WERI-Rb-1 (cell line): ENCODE measurements at regions not wholly inside any gene's neighbourhood (a gene's known extent, or its start where the extent isn't known, plus 50 kb on each side); places are given as distances from the start of the nearest gene placed in this dataset.

ENCODE experiments used
- DNase-seq: peaks from one replicate; pipeline ENCODE4 v3.0.0-alpha.2; 2020
- H3K27ac ChIP-seq: fragments of 250-450 bp; sonication (Bioruptor Pico); 2 replicates; pipeline ENCODE4 v1.5.1; 2020; ENCODE audit warnings: mild to moderate bottlenecking, moderate library complexity
- H3K27me3 ChIP-seq: fragments of 250-450 bp; sonication (Bioruptor Pico); 2 replicates; pipeline ENCODE4 v1.5.1; 2021; ENCODE audit warnings: mild to moderate bottlenecking, low read depth, moderate library complexity; ENCODE audit not compliant: insufficient read depth, severe bottlenecking
- H3K36me3 ChIP-seq: fragments of 250-450 bp; sonication (Bioruptor Pico); 2 replicates; pipeline ENCODE4 v1.5.1; 2020; ENCODE audit warnings: mild to moderate bottlenecking, moderate library complexity
- H3K4me3 ChIP-seq: 2 replicates; pipeline ENCODE4 v1.5.1; 2011; ENCODE audit warnings: low read depth, mild to moderate bottlenecking, control low read depth, low read length
- H3K9me3 ChIP-seq: fragments of 250-450 bp; sonication (Bioruptor Pico); 2 replicates; pipeline ENCODE4 v1.5.1; 2021; ENCODE audit warnings: mild to moderate bottlenecking, moderate library complexity; ENCODE audit not compliant: severe bottlenecking
- CTCF ChIP-seq: IDR thresholded peaks from 2 replicates; pipeline ENCODE4 v1.5.1; 2011; ENCODE audit warnings: low read depth, mild to moderate bottlenecking, control low read depth, inconsistent platforms, low read length

- no peak overlapping the region for H3K27ac ChIP-seq
- no peak overlapping the region for H3K4me3 ChIP-seq
- H3K36me3 ChIP-seq, result no peaks in the 10 kb centered on the region
- no peaks in the 10 kb centered on the region for H3K9me3 ChIP-seq
- TF ChIP-seq CTCF, result no peak
- H3K27me3 ChIP-seq, result no peaks in the 10 kb centered on the region
- DNase-seq, result no peak
Observed at GRCh38 chr4:123083646-123084045, 161.2 kb upstream of the NUDT6 start.

GRCh38 chr4:123088501-123088900, 166.1 kb upstream of the NUDT6 start:
- Histone ChIP-seq H3K27me3 (no peaks in the 10 kb centered on the region), H3K9me3 (no peaks in the 10 kb centered on the region), H3K4me3 (no peak overlapping the region), H3K27ac (no peak overlapping the region), H3K36me3 (peaks cover 3% of the 10 kb centered on the region)
- no peak for DNase-seq
- no peak for TF ChIP-seq CTCF

- Histone ChIP-seq H3K4me3 (no peak overlapping the region), H3K9me3 (no peaks in the 10 kb centered on the region), H3K27ac (no peak overlapping the region), H3K27me3 (no peaks in the 10 kb centered on the region), H3K36me3 (peaks cover 3% of the 10 kb centered on the region)
- TF ChIP-seq CTCF, result no peak
- DNase-seq, result no peak
Observed at GRCh38 chr4:123090886-123091285, 168.5 kb upstream of the NUDT6 start.

- Histone ChIP-seq H3K27ac (no peak overlapping the region), H3K27me3 (no peaks in the 10 kb centered on the region), H3K9me3 (no peaks in the 10 kb centered on the region), H3K36me3 (peaks cover 3% of the 10 kb centered on the region), H3K4me3 (no peak overlapping the region)
- DNase-seq, result no peak
- TF ChIP-seq CTCF, result no peak
Observed at GRCh38 chr4:123092586-123092985, 170.2 kb upstream of the NUDT6 start.

- H3K4me3 ChIP-seq, result no peak overlapping the region
- peaks cover 3% of the 10 kb centered on the region for H3K36me3 ChIP-seq
- peak; percentile 28; the same call in 1 of the 2 replicates for TF ChIP-seq CTCF
- no peak overlapping the region for H3K27ac ChIP-seq
- no peaks in the 10 kb centered on the region for H3K9me3 ChIP-seq
- DNase-seq, result no peak
- no peaks in the 10 kb centered on the region for H3K27me3 ChIP-seq
Observed at GRCh38 chr4:123093236-123093635, 170.8 kb upstream of the NUDT6 start.

GRCh38 chr4:123096038-123096437, 173.6 kb upstream of the NUDT6 start:
- TF ChIP-seq CTCF, result peak; percentile 80
- Histone ChIP-seq H3K4me3 (no peak overlapping the region), H3K36me3 (peaks cover 3% of the 10 kb centered on the region), H3K9me3 (no peaks in the 10 kb centered on the region), H3K27me3 (no peaks in the 10 kb centered on the region), H3K27ac (no peak overlapping the region)
- DNase-seq, result no peak
